GM23338 (cell line): ENCODE measurements at regions not wholly inside any gene's neighbourhood (a gene's known extent, or its start where the extent isn't known, plus 50 kb on each side); places are given as distances from the start of the nearest gene placed in this dataset.

Experiments
- ATAC-seq: fragments of 200-7000 bp; cut with Tn5 transposase; 3 replicates; pipeline ENCODE4 v1.9.1; 2020
- DNase-seq: peaks from one replicate; pipeline ENCODE4 v3.0.0-alpha.2; 2015; ENCODE audit warnings: low spot score
- H2AFZ ChIP-seq: fragments of 200-600 bp; sonication (generic); 2 replicates; pipeline ENCODE4 v1.8.0; 2016; ENCODE audit warnings: antibody characterized with exemption, mild to moderate bottlenecking, moderate library complexity
- H3F3A ChIP-seq: fragments of 200-600 bp; sonication (generic); replicated peaks from 2 replicates; pipeline ENCODE4 v1.8.0; 2017; ENCODE audit warnings: antibody characterized with exemption, mixed run types, low read depth
- H3K27ac ChIP-seq: fragments of 200-600 bp; sonication (generic); 2 replicates; pipeline ENCODE4 v1.6.1; 2016; ENCODE audit warnings: low read depth
- H3K27me3 ChIP-seq: fragments of 200-600 bp; sonication (generic); 2 replicates; pipeline ENCODE4 v1.8.0; 2016; ENCODE audit warnings: mild to moderate bottlenecking, mixed run types, moderate library complexity; ENCODE audit not compliant: insufficient read depth
- H3K36me3 ChIP-seq: fragments of 200-600 bp; sonication (generic); 2 replicates; pipeline ENCODE4 v1.8.0; 2016; ENCODE audit warnings: mild to moderate bottlenecking; ENCODE audit not compliant: insufficient read depth
- H3K4me1 ChIP-seq: fragments of 200-600 bp; sonication (generic); 2 replicates; pipeline ENCODE4 v1.8.0; 2016; ENCODE audit warnings: mild to moderate bottlenecking, moderate library complexity; ENCODE audit not compliant: insufficient read depth
- H3K4me2 ChIP-seq: fragments of 200-600 bp; sonication (generic); 2 replicates; pipeline ENCODE4 v1.7.1; 2017; ENCODE audit warnings: mixed run types
- H3K4me3 ChIP-seq: fragments of 200-600 bp; sonication (generic); 2 replicates; pipeline ENCODE4 v1.6.1; 2016; ENCODE audit warnings: mixed run types
- H3K79me2 ChIP-seq: fragments of 200-600 bp; sonication (generic); replicated peaks from 2 replicates; pipeline ENCODE4 v1.8.0; 2017; ENCODE audit warnings: mild to moderate bottlenecking; ENCODE audit not compliant: insufficient read depth
- H3K9me2 ChIP-seq: fragments of 200-600 bp; sonication (generic); 2 replicates; pipeline ENCODE4 v1.8.0; 2017; ENCODE audit not compliant: insufficient read depth
- H4K20me1 ChIP-seq: fragments of 200-600 bp; sonication (generic); replicated peaks from 2 replicates; pipeline ENCODE4 v1.8.0; 2017; ENCODE audit warnings: mild to moderate bottlenecking; ENCODE audit not compliant: insufficient read depth
- H3K27ac Mint-ChIP-seq: 2 replicates; pipeline ENCODE4 v1.8.0; 2020; ENCODE audit warnings: inconsistent platforms, mild to moderate bottlenecking, moderate library complexity, mixed read lengths
- H3K27me3 Mint-ChIP-seq: 3 replicates; pipeline ENCODE4 v1.8.0; 2022; ENCODE audit warnings: low read depth, mild to moderate bottlenecking, moderate library complexity, mixed read lengths, inconsistent platforms; ENCODE audit not compliant: insufficient read depth, poor library complexity
- H3K36me3 Mint-ChIP-seq: 3 replicates; pipeline ENCODE4 v1.8.0; 2021; ENCODE audit warnings: low read depth, mild to moderate bottlenecking, inconsistent platforms, moderate library complexity, mixed read lengths
- H3K4me1 Mint-ChIP-seq: 3 replicates; pipeline ENCODE4 v1.8.0; 2020; ENCODE audit warnings: mild to moderate bottlenecking, inconsistent platforms, mixed read lengths
- H3K4me3 Mint-ChIP-seq: 3 replicates; pipeline ENCODE4 v1.8.0; 2021; ENCODE audit warnings: moderate library complexity, mild to moderate bottlenecking, inconsistent platforms, mixed read lengths
- H3K9me3 Mint-ChIP-seq: 3 replicates; pipeline ENCODE4 v1.8.0; 2020; ENCODE audit warnings: moderate library complexity, mild to moderate bottlenecking, inconsistent platforms, mixed read lengths
- CREB1 ChIP-seq: fragments of 250-450 bp; sonication (Bioruptor Pico); IDR thresholded peaks from 2 replicates; pipeline ENCODE4 v1.5.0; 2020; ENCODE audit warnings: low read depth, mild to moderate bottlenecking, moderate library complexity
- ETS1 ChIP-seq: IDR thresholded peaks from 2 replicates; pipeline ENCODE4 v1.6.1; 2016; ENCODE audit warnings: antibody characterized with exemption
- EZH2 ChIP-seq: fragments of 200-600 bp; sonication (generic); IDR thresholded peaks from one replicate; pipeline ENCODE4 v1.8.0; 2017; ENCODE audit warnings: antibody characterized with exemption, mild to moderate bottlenecking, low read depth; ENCODE audit not compliant: unreplicated experiment
- EZH2phosphoT487 ChIP-seq: fragments of 200-600 bp; sonication (generic); IDR thresholded peaks from one replicate; pipeline ENCODE4 v1.8.1; 2018; ENCODE audit warnings: antibody characterized with exemption; ENCODE audit not compliant: unreplicated experiment
- JUNB ChIP-seq: IDR thresholded peaks from one replicate; pipeline ENCODE4 v1.6.1; 2016; ENCODE audit warnings: antibody characterized with exemption; ENCODE audit not compliant: unreplicated experiment
- NANOG ChIP-seq: IDR thresholded peaks from 2 replicates; pipeline ENCODE4 v1.6.1; 2016; ENCODE audit warnings: antibody characterized with exemption, borderline replicate concordance
- POLR2AphosphoS5 ChIP-seq: IDR thresholded peaks from 2 replicates; pipeline ENCODE4 v1.6.1; 2016; ENCODE audit warnings: antibody characterized with exemption, low read depth
- REST ChIP-seq: IDR thresholded peaks from one replicate; pipeline ENCODE4 v1.6.1; 2018; ENCODE audit warnings: antibody characterized with exemption; ENCODE audit not compliant: unreplicated experiment
- STAT1 ChIP-seq: IDR thresholded peaks from one replicate; pipeline ENCODE4 v1.6.1; 2016; ENCODE audit warnings: antibody characterized with exemption; ENCODE audit not compliant: unreplicated experiment
- ZNF114 ChIP-seq: fragments of 250-450 bp; sonication (Bioruptor Pico); IDR thresholded peaks from 2 replicates; pipeline ENCODE4 v1.5.0; 2020; ENCODE audit warnings: mild to moderate bottlenecking, moderate library complexity
- ZNF331 ChIP-seq: fragments of 250-450 bp; sonication (Bioruptor Pico); IDR thresholded peaks from 2 replicates; pipeline ENCODE4 v1.5.0; 2020; ENCODE audit warnings: low read depth, mild to moderate bottlenecking, moderate library complexity
- ZNF462 ChIP-seq: fragments of 250-450 bp; sonication (Bioruptor Pico); IDR thresholded peaks from 2 replicates; pipeline ENCODE4 v1.5.0; 2020; ENCODE audit warnings: mild to moderate bottlenecking, moderate library complexity
- TF ChIP-seq, protein P1 (sequence below), 2 experiments: fragments of 200-600 bp in 1 of 2; sonication (generic) in 1 of 2; conservative IDR thresholded peaks; 2 replicates each; pipeline versions ENCODE4 v1.5.1 to v1.6.1; 2016 to 2017; ENCODE audit warnings: antibody characterized with exemption in 2 of 2, low read depth in 2 of 2, mild to moderate bottlenecking in 2 of 2, moderate library complexity in 1 of 2

- Mint-ChIP-seq H3K36me3 (no peaks in the 10 kb centered on the region), H3K4me3 (no peak overlapping the region), H3K4me1 (no peaks in the 10 kb centered on the region; the same call in 2 of the 3 replicates), H3K27ac (no peak overlapping the region), H3K9me3 (no peaks in the 10 kb centered on the region), H3K27me3 (no peaks in the 10 kb centered on the region)
- DNase-seq (no peak), ATAC-seq (no peak)
- no peak overlapping the region for H3K4me2 ChIP-seq
- no peaks in the 10 kb centered on the region for H3K79me2 ChIP-seq
- no peaks in the 10 kb centered on the region for H4K20me1 ChIP-seq
- no peak overlapping the region for H3K27ac ChIP-seq
- peaks cover 12% of the 10 kb centered on the region; the same call in 1 of the 2 replicates for H3K9me2 ChIP-seq
- no peaks in the 10 kb centered on the region for H3K4me1 ChIP-seq
- H3F3A ChIP-seq: no peaks in the 10 kb centered on the region
- H2AFZ ChIP-seq: no peak overlapping the region
- no peak for TF ChIP-seq STAT1
- TF ChIP-seq NANOG: no peak
- TF ChIP-seq EZH2: no peak
- TF ChIP-seq CREB1 (CRISPR knock-in tag): no peak
- TF ChIP-seq, protein P1, sequence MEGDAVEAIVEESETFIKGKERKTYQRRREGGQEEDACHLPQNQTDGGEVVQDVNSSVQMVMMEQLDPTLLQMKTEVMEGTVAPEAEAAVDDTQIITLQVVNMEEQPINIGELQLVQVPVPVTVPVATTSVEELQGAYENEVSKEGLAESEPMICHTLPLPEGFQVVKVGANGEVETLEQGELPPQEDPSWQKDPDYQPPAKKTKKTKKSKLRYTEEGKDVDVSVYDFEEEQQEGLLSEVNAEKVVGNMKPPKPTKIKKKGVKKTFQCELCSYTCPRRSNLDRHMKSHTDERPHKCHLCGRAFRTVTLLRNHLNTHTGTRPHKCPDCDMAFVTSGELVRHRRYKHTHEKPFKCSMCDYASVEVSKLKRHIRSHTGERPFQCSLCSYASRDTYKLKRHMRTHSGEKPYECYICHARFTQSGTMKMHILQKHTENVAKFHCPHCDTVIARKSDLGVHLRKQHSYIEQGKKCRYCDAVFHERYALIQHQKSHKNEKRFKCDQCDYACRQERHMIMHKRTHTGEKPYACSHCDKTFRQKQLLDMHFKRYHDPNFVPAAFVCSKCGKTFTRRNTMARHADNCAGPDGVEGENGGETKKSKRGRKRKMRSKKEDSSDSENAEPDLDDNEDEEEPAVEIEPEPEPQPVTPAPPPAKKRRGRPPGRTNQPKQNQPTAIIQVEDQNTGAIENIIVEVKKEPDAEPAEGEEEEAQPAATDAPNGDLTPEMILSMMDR (conservative IDR thresholded peaks at IDR 0.05; ENCODE audit: low read depth in 2 of 2): no peak
- no peak for TF ChIP-seq EZH2phosphoT487
- TF ChIP-seq POLR2AphosphoS5: no peak
- TF ChIP-seq JUNB: no peak
- no peak for TF ChIP-seq ZNF114
- TF ChIP-seq ETS1: no peak
- TF ChIP-seq ZNF462 (CRISPR knock-in tag): no peak
- TF ChIP-seq REST: no peak
- TF ChIP-seq ZNF331: no peak
- no peaks in the 10 kb centered on the region for H3K36me3 ChIP-seq
- H3K27me3 ChIP-seq: no peaks in the 10 kb centered on the region
- no peak overlapping the region for H3K4me3 ChIP-seq
Measured at GRCh38 chr15:39397883-39398282, 183.0 kb upstream of the THBS1 start.
